Gastroesophageal sphincter (tissue), 3 donors: ENCODE measurements at regions not wholly inside any gene's neighbourhood (a gene's known extent, or its start where the extent isn't known, plus 50 kb on each side); places are given as distances from the start of the nearest gene placed in this dataset.
"Not testable (repeated sequence)": the region's sequence is repeated elsewhere in the genome, so short reads cannot be mapped to it uniquely, and the experiment has no call there.

ENCODE experiments used
- CTCF ChIP-seq, 4 experiments: fragments of 200-600 bp in 2 of 4; fragments of 450-650 bp in 2 of 4; sonication (generic) in 1 of 4; IDR thresholded peaks; one replicate each; pipeline ENCODE4 v1.5.1; 2017 to 2019; ENCODE audit warnings: antibody characterized with exemption in 4 of 4, mild to moderate bottlenecking in 2 of 4, moderate library complexity in 2 of 4
- POLR2A ChIP-seq, 2 donors: fragments of 450-650 bp; IDR thresholded peaks; one replicate each; pipeline ENCODE4 v1.6.1; 2017; ENCODE audit warnings: antibody characterized with exemption in 2 of 2, mild to moderate bottlenecking in 2 of 2, moderate library complexity in 1 of 2

DNA sequence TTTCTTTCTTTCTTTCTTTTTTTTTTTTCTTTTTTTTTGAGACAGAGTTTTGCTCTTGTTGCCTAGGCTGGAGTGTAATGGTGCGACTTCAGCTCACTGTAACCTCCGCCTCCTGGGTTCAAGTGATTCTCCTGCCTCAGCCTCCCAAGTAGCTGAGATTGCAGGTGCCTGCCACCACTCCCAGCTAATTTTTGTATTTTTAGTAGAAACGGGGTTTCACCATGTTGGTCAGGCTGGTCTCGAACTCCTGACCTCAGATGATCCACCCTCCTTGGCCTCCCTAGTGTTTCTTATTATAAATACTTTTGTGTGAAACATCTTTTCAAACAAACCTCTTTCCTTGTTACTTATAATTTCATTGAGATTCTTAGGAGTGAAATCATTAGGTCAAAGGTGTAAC is 202.8 kb downstream of the EDN1 start:
- not testable (repeated sequence) for TF ChIP-seq CTCF, POLR2A (IDR thresholded peaks at IDR 0.05)
